Loucy (cell line): ENCODE measurements at regions not wholly inside any gene's neighbourhood (a gene's known extent, or its start where the extent isn't known, plus 50 kb on each side); places are given as distances from the start of the nearest gene placed in this dataset.

Experiments used
- CTCF ChIP-seq: fragments of 200-600 bp; sonication (generic); conservative IDR thresholded peaks from 2 replicates; pipeline ENCODE4 v1.5.1; 2014; ENCODE audit warnings: mild to moderate bottlenecking, antibody characterized with exemption, low read length
- EZH2phosphoT487 ChIP-seq: fragments of 200-600 bp; IDR thresholded peaks from 2 replicates; pipeline ENCODE4 v1.6.1; 2018; ENCODE audit warnings: antibody characterized with exemption, mild to moderate bottlenecking, moderate library complexity, borderline replicate concordance

DNA sequence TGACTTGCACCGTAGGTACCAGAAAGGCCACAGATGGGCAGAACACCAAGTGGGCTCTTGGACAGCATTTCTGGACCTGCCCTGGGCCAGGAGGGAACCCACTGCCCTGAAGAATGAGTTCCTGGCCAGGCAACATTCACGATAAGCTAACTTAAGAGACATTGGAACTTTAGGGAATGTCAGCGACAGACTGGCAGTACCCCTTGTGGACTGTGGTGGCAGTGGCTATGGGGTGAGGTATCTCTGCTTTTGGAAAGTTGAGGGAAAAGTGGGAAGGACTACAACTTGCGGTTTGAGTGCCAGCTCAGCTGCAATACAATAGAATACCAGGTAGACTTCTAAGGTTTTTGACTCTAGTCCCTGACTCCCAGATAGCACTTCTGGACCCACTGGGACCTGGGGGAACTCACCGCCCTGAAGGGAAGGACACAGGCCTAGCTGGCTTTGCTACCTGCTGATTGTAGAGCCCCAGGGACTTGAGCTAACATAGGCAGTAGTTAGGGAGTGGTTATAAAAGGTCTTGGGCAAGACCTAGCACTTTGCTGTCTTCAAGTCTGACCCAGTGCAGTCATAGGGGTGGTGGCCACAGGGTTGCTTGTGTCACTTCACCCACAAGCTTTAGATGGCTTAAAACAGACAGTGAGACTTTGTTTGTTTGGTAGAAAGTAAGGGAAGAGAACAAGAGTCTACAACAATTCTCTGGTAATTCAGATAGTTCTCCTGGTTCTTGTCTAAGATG, 617.6 kb downstream of the COL12A1 start:
- TF ChIP-seq CTCF (no peak), EZH2phosphoT487 (no peak)
